ENCODE measurements at regions not wholly inside any gene's neighbourhood (a gene's known extent, or its start where the extent isn't known, plus 50 kb on each side); places are given as distances from the start of the nearest gene placed in this dataset.

GRCh38 chr4:186015212-186015817, 53.6 kb upstream of the TLR3 start:
- TF ChIP-seq CTCF (IDR thresholded peaks at IDR 0.05; ENCODE audit: low read depth, low read length) (no peak), EZH2phosphoT487 (IDR thresholded peaks at IDR 0.05; ENCODE audit: low read depth) (no peak)
